GM12892 (cell line): ENCODE measurements at regions not wholly inside any gene's neighbourhood (a gene's known extent, or its start where the extent isn't known, plus 50 kb on each side); places are given as distances from the start of the nearest gene placed in this dataset.

ENCODE experiments used
- POLR2A ChIP-seq: IDR thresholded peaks from 2 replicates; pipeline ENCODE4 v1.6.1; 2011; ENCODE audit warnings: low read depth, low read length, control low read depth
- POLR2AphosphoS5 ChIP-seq: IDR thresholded peaks from 2 replicates; pipeline ENCODE4 v1.6.1; 2011; ENCODE audit warnings: low read depth, low read length, control low read depth
- TAF1 ChIP-seq: IDR thresholded peaks from 2 replicates; pipeline ENCODE4 v1.6.1; 2011; ENCODE audit warnings: low read depth, mild to moderate bottlenecking, control low read depth, low read length, borderline replicate concordance

- no peak for TF ChIP-seq POLR2A
- TF ChIP-seq POLR2AphosphoS5: no peak
- no peak for TF ChIP-seq TAF1
Observed at GRCh38 chr18:30404422-30404821, 638.1 kb downstream of the DSC3 start.
